CD14-positive monocyte (primary cell): ENCODE measurements at regions not wholly inside any gene's neighbourhood (a gene's known extent, or its start where the extent isn't known, plus 50 kb on each side); places are given as distances from the start of the nearest gene placed in this dataset.

ENCODE experiments used
- DNase-seq, 3 donors: peaks; one replicate each; pipeline ENCODE4 v3.0.0-alpha.2; 2011 to 2022
- H2AFZ ChIP-seq: 2 replicates; pipeline ENCODE4 v1.6.0; 2012; ENCODE audit warnings: mild to moderate bottlenecking, low read depth, low read length, inconsistent platforms; ENCODE audit not compliant: insufficient read depth, poor library complexity, severe bottlenecking
- H3K27ac ChIP-seq, 2 donors: 1 replicate in 1 of 2; 2 replicates in 1 of 2; pipeline ENCODE4 v1.5.1; 2012 to 2013; ENCODE audit warnings: low read length in 2 of 2, control low read depth in 1 of 2, inconsistent platforms in 1 of 2, low read depth in 1 of 2, mild to moderate bottlenecking in 1 of 2
- H3K27me3 ChIP-seq, 2 donors: one replicate each; pipeline versions ENCODE4 v1.6.0 to v1.6.1; 2011 to 2013; ENCODE audit warnings: low read length in 2 of 2; ENCODE audit not compliant: control insufficient read depth in 2 of 2, insufficient read depth in 2 of 2
- H3K36me3 ChIP-seq, 2 donors: replicated peaks in 1 of 2; 1 replicate in 1 of 2; 2 replicates in 1 of 2; pipeline versions ENCODE4 v1.5.1 to v1.6.1; 2012 to 2013; ENCODE audit warnings: low read length in 2 of 2, control low read depth in 1 of 2, inconsistent platforms in 1 of 2, mild to moderate bottlenecking in 1 of 2; ENCODE audit not compliant: insufficient read depth in 2 of 2, control insufficient read depth in 1 of 2
- H3K4me1 ChIP-seq, 2 donors: 1 replicate in 1 of 2; 2 replicates in 1 of 2; pipeline versions ENCODE4 v1.5.1 to v1.6.1; 2012 to 2013; ENCODE audit warnings: low read length in 2 of 2, control low read depth in 1 of 2, inconsistent platforms in 1 of 2, mild to moderate bottlenecking in 1 of 2, moderate library complexity in 1 of 2; ENCODE audit not compliant: insufficient read depth in 2 of 2, control insufficient read depth in 1 of 2
- H3K4me2 ChIP-seq: replicated peaks from 2 replicates; pipeline ENCODE3; 2012; ENCODE audit warnings: low read length, moderate library complexity, mild to moderate bottlenecking; ENCODE audit not compliant: poor library complexity, severe bottlenecking; ENCODE audit errors: extremely low read depth
- H3K4me3 ChIP-seq, 3 experiments: fragments of 200-600 bp in 1 of 3; sonication (generic) in 1 of 3; replicated peaks in 1 of 3; 1 replicate in 2 of 3; 2 replicates in 1 of 3; pipeline ENCODE4 v1.5.1; 2011 to 2013; ENCODE audit warnings: low read length in 3 of 3, mild to moderate bottlenecking in 3 of 3, control low read depth in 2 of 3, low read depth in 2 of 3, inconsistent platforms in 1 of 3, moderate library complexity in 1 of 3
- H3K79me2 ChIP-seq: 2 replicates; pipeline ENCODE4 v1.6.0; 2012; ENCODE audit warnings: mild to moderate bottlenecking, control low read depth, inconsistent platforms, low read length, moderate library complexity; ENCODE audit not compliant: insufficient read depth
- H3K9ac ChIP-seq: 2 replicates; pipeline ENCODE4 v1.6.0; 2017; ENCODE audit warnings: low read length, mild to moderate bottlenecking; ENCODE audit not compliant: insufficient read depth, poor library complexity, severe bottlenecking
- H3K9me3 ChIP-seq, 2 donors: replicated peaks in 1 of 2; 1 replicate in 1 of 2; 2 replicates in 1 of 2; pipeline versions ENCODE4 v1.5.1 to v1.6.1; 2012 to 2013; ENCODE audit warnings: low read length in 2 of 2, control low read depth in 1 of 2; ENCODE audit not compliant: control insufficient read depth in 1 of 2, insufficient read depth in 1 of 2
- H4K20me1 ChIP-seq: 2 replicates; pipeline ENCODE4 v1.6.0; 2012; ENCODE audit warnings: mild to moderate bottlenecking, low read length, control low read depth, moderate library complexity; ENCODE audit not compliant: insufficient read depth
- H3K27ac Mint-ChIP-seq, 7 donors: one replicate each; pipeline ENCODE4 v1.8.0; 2020; ENCODE audit warnings: mild to moderate bottlenecking in 7 of 7, mixed read lengths in 7 of 7, moderate library complexity in 6 of 7, inconsistent platforms in 2 of 7
- H3K27me3 Mint-ChIP-seq, 3 donors: one replicate each; pipeline ENCODE4 v1.8.0; 2021 to 2022; ENCODE audit warnings: low read depth in 3 of 3, mild to moderate bottlenecking in 3 of 3, mixed read lengths in 3 of 3, moderate library complexity in 3 of 3, inconsistent platforms in 1 of 3
- H3K36me3 Mint-ChIP-seq, 2 donors: one replicate each; pipeline ENCODE4 v1.8.0; 2020; ENCODE audit warnings: mixed read lengths in 2 of 2, inconsistent platforms in 1 of 2, mild to moderate bottlenecking in 1 of 2
- H3K4me1 Mint-ChIP-seq: one replicate; pipeline ENCODE4 v1.8.0; 2020; ENCODE audit warnings: mild to moderate bottlenecking, mixed read lengths
- H3K4me3 Mint-ChIP-seq, 2 donors: one replicate each; pipeline ENCODE4 v1.8.0; 2020; ENCODE audit warnings: mild to moderate bottlenecking in 2 of 2, mixed read lengths in 2 of 2, moderate library complexity in 1 of 2
- H3K9me3 Mint-ChIP-seq, 7 donors: one replicate each; pipeline ENCODE4 v1.8.0; 2020 to 2022; ENCODE audit warnings: mixed read lengths in 7 of 7, mild to moderate bottlenecking in 6 of 7, moderate library complexity in 6 of 7, inconsistent platforms in 2 of 7
- CTCF ChIP-seq: fragments of 200-600 bp; IDR thresholded peaks from one replicate; pipeline ENCODE4 v1.8.0; 2022; ENCODE audit warnings: antibody characterized with exemption, mild to moderate bottlenecking
- whole genome bisulfite sequencing: methylation state at CpG from one replicate; pipeline ENCODE4 v1.1.5; 2013; ENCODE audit warnings: missing lambda C conversion rate; ENCODE audit not compliant: insufficient coverage; 5-methylcytosine and 5-hydroxymethylcytosine counted together
- intact Hi-C, 2 donors: fragments of 100-400 bp; cut with micrococcal nuclease; formaldehyde crosslinking; loops; one replicate each; pipeline versions ENCODE4 v1.15.0 to v1.15.1; 2023

GRCh38 chr19:29076963-29077362, 136.0 kb downstream of the UQCRFS1 start:
- H3K9ac ChIP-seq, result no peak overlapping the region
- DNase-seq, result no peak
- no peak for TF ChIP-seq CTCF
- WGBS, result 91% methylated on average over 4 of the region's 4 CpGs
- no peaks in the 10 kb centered on the region for H4K20me1 ChIP-seq
- H2AFZ ChIP-seq, result no peak overlapping the region
- no peak overlapping the region for H3K4me3 ChIP-seq
- H3K36me3 Mint-ChIP-seq, result no peaks in the 10 kb centered on the region
- H3K4me1 ChIP-seq, result no peaks in the 10 kb centered on the region
- H3K9me3 ChIP-seq, result no peaks in the 10 kb centered on the region
- no peak overlapping the region for H3K27ac Mint-ChIP-seq
- H3K36me3 ChIP-seq, result no peaks in the 10 kb centered on the region
- no peaks in the 10 kb centered on the region for H3K4me1 Mint-ChIP-seq
- H3K27ac ChIP-seq, result no peak overlapping the region
- intact Hi-C loops, result no loop called here
- H3K9me3 Mint-ChIP-seq, result peaks cover 0 to 6% (median 2%) of the 10 kb centered on the region in 7 donors
- H3K27me3 ChIP-seq, result no peaks in the 10 kb centered on the region
- peaks cover 0 to 1% (median 0%) of the 10 kb centered on the region in 3 donors for H3K27me3 Mint-ChIP-seq
- H3K4me3 Mint-ChIP-seq, result no peak overlapping the region
- no peak overlapping the region for H3K4me2 ChIP-seq
- H3K79me2 ChIP-seq, result no peaks in the 10 kb centered on the region

- no peak overlapping the region for H3K27ac ChIP-seq
- H3K36me3 ChIP-seq, result no peaks in the 10 kb centered on the region
- 79% methylated on average over 2 of the region's 4 CpGs for WGBS
- intact Hi-C loops, result no loop called here
- H3K79me2 ChIP-seq, result no peaks in the 10 kb centered on the region
- Mint-ChIP-seq H3K27ac (no peak overlapping the region), H3K9me3 (peaks cover 0 to 7% (median 2%) of the 10 kb centered on the region in 7 donors), H3K4me1 (no peaks in the 10 kb centered on the region), H3K27me3 (peaks cover 0 to 1% (median 0%) of the 10 kb centered on the region in 3 donors), H3K4me3 (no peak overlapping the region), H3K36me3 (no peaks in the 10 kb centered on the region)
- H3K4me1 ChIP-seq, result no peaks in the 10 kb centered on the region
- no peaks in the 10 kb centered on the region for H3K27me3 ChIP-seq
- no peak overlapping the region for H3K4me3 ChIP-seq
- H2AFZ ChIP-seq, result no peak overlapping the region
- no peaks in the 10 kb centered on the region for H4K20me1 ChIP-seq
- no peak overlapping the region for H3K4me2 ChIP-seq
- no peak for TF ChIP-seq CTCF
- no peaks in the 10 kb centered on the region for H3K9me3 ChIP-seq
- H3K9ac ChIP-seq, result no peak overlapping the region
- DNase-seq, result no peak
Measured at GRCh38 chr19:29076161-29076560, 136.8 kb downstream of the UQCRFS1 start.
